ENCODE measurements at regions not wholly inside any gene's neighbourhood (a gene's known extent, or its start where the extent isn't known, plus 50 kb on each side); places are given as distances from the start of the nearest gene placed in this dataset.
A peak's percentile ranks its signal among the peaks of the same experiment; 100 is the strongest.
"Not testable (repeated sequence)": the region's sequence is repeated elsewhere in the genome, so short reads cannot be mapped to it uniquely, and the experiment has no call there.

DNA sequence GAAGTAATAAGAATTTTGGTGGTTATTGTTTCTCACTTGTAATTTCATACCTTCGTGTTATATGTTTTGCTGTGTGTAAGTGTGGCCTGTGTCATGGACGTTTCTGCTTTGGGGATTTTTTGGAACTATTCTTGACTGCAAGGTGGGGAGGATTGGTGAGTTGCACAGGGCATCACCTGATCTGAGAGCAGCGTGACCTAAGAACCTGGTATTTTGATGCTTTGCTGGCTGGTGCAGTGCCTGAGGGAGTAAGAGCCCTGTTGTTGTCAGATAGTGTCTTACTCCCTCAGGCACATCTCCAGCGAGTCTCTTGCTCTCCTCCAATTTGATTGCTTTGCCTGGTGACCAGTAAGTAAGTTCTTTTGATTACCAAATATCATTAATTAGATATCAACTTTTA is 158.8 kb downstream of the KBTBD2 start:
- DNase-seq (ENCODE audit: low read depth, low spot score); CTCF ChIA-PET; H3K4me3 ChIP-seq (ENCODE audit: low read depth, low read length); POLR2A ChIA-PET: not testable (repeated sequence)

DNA sequence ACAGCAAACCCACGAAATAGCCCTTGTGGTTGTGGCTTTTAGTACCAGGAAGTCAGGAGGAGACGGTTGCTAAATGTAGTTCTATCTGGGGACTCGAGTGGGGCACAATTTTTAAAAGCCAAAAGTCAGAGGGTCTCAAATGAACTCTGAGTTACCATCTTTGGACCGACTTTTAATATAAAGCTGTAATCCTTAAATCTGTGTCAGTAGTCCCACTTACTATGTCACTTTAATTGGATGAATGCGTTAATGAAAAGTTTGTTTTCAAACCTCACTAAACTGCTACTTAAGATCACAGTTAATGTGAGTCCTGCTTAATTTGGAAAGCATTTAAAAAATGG is 162.3 kb downstream of the KBTBD2 start:
- H3K4me3 ChIP-seq (ENCODE audit: low read depth, low read length); DNase-seq (ENCODE audit: low read depth, low spot score); CTCF ChIA-PET; POLR2A ChIA-PET: not testable (repeated sequence)

DNA sequence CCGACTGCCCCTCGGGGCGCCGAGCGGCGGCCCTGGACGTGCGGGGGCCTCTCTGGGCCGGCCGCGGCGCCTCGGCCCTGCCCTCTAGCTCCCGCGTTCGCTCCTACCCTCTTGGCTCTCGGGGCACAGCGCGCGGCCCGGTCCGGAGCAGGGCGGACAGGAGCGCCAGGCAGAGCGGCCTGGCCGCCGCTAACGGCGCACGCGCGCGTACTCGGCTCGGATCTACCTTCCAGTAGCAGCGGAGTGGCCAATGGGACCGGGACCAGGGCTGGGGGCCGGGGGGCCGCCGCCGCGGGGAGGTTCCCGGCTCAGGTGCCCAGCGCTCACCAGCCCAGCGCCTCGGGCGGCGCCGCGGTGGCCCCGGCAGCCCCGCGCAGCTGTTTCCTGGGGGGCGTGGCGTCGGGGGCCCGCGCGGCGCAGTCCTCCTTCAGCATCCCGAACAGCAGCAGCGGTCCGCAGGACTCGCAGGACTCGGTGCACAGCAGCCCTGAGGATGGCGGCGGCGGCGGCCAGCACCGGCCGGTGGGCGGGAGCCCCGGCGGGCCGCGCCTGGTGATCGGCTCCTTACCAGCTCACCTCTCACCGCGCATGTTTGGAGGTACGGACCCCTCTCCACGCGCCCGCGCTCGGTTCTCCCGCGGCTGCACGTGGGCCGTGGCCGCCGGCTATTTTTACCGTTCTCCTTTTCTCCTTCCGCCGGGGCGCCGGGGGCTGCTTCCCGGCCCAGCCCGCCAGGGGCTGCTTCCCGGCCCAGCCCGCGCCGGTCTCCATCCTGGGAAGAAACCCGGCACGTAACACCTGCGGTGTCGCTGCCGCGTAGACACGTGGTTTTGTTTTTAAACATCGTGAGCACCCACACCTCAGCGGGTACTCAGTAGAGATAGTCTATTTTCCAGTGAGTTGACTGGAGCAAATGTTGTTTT is 162.9 kb downstream of the KBTBD2 start:
- H3K4me3 ChIP-seq (ENCODE audit: low read depth, low read length) = peak overlapping the region; percentile 69
- CTCF ChIA-PET; POLR2A ChIA-PET; DNase-seq (ENCODE audit: low read depth, low spot score): not testable (repeated sequence)

DNA sequence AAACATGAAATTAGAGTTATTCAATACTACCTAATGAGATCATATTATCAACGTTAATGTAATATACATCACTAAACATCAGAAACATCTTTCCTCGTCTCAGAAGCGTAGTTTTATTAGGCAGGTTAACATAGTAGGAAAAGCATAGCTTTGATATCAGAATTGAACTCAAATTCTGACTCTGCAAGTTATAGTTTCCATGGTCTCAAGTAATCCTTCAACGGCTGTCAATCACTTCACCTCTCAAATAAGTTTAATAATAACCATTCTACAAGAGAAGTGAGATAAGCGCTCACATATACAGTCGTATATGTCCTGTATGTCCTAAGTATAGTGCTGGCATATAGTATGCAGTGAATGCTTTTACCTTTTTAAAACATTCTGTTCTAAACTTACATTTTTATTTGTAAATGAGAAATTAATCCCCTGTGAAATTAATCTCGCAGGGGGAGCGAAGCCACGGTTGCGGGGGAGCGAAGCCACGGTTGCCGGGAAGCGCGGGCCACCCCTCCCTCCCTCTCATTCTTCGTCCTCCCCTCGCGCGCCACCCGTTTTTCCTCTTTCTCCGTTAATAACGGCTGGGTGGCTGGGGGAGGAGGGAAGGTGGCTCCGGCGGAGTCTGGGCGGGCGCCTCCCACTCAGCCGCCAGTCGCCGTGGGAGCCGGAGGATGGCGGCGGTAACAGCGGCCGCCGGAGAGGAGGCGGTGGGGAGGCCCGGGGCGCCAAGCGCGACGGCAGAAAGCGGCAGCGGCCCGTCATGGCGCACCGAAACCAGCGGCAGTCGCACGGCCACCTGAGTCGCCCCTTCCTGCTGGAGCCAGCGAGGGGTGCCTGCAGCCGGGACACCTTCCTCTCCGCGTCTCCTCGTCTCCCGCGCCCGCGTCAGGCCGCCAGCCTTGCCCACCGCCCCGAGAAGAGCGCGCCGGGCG is 163.8 kb downstream of the KBTBD2 start:
- CTCF ChIA-PET; DNase-seq (ENCODE audit: low read depth, low spot score); POLR2A ChIA-PET: not testable (repeated sequence)
- H3K4me3 ChIP-seq (ENCODE audit: low read depth, low read length) = peak overlapping the region; percentile 69

DNA sequence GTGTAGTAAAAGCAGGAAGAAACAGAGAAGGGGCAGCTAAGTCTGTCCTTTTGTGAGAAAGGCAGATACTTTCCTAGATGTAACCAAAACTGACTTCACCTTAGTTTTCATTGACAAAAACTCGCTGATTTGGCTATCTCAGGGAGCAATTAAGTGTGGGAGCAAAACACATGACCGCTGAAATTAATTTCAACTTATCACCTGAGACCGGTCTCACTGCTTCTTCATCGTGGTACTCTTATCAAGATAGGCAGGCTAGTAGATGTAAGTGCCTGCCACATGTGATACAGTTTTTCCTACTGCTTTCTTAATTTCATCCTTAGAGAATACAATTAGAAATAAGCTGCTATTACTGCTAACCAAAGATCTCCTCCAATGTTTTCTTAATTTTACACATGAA is 168.7 kb downstream of the KBTBD2 start:
- H3K4me3 ChIP-seq (ENCODE audit: low read depth, low read length); CTCF ChIA-PET; POLR2A ChIA-PET; DNase-seq (ENCODE audit: low read depth, low spot score): not testable (repeated sequence)

DNA sequence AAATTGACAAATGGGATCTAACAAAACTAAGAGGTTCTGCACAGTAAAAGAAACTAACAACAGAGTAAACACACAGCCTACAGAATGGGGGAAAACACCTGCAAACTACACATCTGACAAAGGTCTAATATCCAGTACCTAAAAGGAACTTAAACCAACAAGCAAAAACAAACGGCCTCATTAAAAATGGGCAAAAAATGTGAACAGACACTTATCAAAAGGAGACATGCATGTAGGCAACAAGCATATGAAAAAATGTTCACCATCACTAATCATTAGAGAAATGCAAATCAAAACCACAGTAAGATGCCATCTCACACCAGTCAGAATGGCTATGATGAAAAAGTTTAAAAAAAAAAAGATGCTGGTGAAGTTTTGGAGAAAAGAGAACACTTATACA is 197.4 kb downstream of the KBTBD2 start:
- no peak for DNase-seq (ENCODE audit: low read depth, low spot score)
- TF ChIP-seq, protein P1, sequence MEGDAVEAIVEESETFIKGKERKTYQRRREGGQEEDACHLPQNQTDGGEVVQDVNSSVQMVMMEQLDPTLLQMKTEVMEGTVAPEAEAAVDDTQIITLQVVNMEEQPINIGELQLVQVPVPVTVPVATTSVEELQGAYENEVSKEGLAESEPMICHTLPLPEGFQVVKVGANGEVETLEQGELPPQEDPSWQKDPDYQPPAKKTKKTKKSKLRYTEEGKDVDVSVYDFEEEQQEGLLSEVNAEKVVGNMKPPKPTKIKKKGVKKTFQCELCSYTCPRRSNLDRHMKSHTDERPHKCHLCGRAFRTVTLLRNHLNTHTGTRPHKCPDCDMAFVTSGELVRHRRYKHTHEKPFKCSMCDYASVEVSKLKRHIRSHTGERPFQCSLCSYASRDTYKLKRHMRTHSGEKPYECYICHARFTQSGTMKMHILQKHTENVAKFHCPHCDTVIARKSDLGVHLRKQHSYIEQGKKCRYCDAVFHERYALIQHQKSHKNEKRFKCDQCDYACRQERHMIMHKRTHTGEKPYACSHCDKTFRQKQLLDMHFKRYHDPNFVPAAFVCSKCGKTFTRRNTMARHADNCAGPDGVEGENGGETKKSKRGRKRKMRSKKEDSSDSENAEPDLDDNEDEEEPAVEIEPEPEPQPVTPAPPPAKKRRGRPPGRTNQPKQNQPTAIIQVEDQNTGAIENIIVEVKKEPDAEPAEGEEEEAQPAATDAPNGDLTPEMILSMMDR (IDR thresholded peaks at IDR 0.05; ENCODE audit: insufficient read depth, low read length, missing control alignments) = no peak
- POLR2A ChIA-PET = no interaction called here
- H3K4me3 ChIP-seq (ENCODE audit: low read depth, low read length) = no peak overlapping the region
- CTCF ChIA-PET = no interaction called here

DNA sequence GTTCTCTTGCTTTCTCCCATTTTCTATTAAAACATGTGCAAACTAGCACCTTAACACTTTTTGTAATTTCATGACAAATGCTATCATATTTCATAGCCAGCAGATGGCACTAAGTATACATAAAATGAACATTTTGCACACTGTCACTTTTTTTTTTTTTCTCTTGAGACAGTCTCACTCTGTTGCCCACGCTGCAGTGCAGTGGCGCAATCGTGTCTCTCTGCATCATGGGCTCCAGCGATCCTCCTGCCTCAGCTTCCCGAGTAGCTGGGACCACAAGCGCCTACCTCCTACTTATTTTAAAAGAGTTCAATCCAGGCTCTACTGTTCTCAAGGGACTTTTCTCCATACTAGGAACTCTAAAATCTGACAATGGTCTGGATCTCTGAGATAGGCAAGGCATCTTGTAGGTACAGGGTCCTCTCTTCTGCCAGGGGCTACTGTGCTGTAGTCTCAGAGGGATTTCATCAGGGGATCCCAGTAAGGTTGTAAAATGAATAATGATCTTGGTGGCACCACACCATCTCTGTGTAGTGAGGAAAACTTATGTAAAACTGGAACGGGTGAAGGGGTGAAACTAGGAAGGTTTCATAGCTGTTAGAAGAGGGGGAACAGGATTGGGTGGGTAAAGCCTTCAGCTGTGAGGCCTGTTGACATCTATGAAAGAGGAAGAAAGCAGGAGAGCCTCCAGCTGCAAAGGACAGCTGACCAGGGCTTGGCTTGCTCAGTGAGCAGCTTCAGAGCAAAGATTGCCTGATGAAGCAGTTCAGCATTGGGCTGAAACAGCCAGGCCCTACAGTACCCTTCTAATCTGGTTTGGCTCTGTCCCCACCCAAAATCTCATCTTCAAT is 196.9 kb downstream of the AVL9 start:
- CTCF ChIA-PET = interaction anchor here (0.6 kb wide), 1 partner anchor 415 kb away, joined by 5 read pairs; no protein-coding TSS in a partner anchor
- H3K4me3 ChIP-seq (ENCODE audit: low read depth, low read length); DNase-seq (ENCODE audit: low read depth, low spot score); POLR2A ChIA-PET: not testable (repeated sequence)

DNA sequence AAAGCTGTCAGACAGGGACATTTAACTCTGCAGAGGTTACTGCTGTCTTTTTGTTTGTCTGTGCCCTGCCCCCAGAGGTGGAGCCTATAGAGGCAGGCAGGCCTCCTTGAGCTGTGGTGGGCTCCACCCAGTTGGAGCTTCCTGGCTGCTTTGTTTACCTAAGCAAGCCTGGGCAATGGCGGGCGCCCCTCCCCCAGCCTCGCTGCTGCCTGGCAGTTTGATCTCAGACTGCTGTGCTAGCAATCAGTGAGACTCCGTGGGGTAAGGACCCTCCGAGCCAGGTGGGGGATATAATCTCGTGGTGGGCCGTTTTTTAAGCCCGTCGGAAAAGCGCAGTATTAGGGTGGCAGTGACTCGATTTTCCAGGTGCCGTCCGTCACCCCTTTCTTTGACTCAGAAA is 192.8 kb downstream of the AVL9 start:
- H3K4me3 ChIP-seq (ENCODE audit: low read depth, low read length); DNase-seq (ENCODE audit: low read depth, low spot score); POLR2A ChIA-PET; CTCF ChIA-PET: not testable (repeated sequence)

DNA sequence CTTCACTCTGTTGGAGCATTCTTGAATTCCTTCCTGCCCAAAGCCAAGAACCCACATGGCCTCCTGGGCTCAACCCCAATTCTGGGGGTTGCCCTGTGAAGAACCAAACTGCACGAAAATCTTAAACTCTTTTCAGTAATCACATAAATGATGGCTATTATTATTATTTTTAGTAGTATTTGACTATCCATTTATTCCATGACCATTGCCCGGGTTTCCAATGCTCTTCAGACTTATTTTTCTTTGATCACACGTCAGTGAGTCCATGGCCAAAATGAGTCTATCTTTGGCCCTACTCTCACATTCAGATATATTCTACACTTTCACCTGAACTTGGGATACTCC is 185.9 kb downstream of the AVL9 start:
- TF ChIP-seq, protein P1 (IDR thresholded peaks at IDR 0.05; ENCODE audit: insufficient read depth, low read length, missing control alignments) = no peak
- no peak for DNase-seq (ENCODE audit: low read depth, low spot score)
- CTCF ChIA-PET = no interaction called here
- POLR2A ChIA-PET = no interaction called here
- no peak overlapping the region for H3K4me3 ChIP-seq (ENCODE audit: low read depth, low read length)
